ENCODE measurements at regions not wholly inside any gene's neighbourhood (a gene's known extent, or its start where the extent isn't known, plus 50 kb on each side); places are given as distances from the start of the nearest gene placed in this dataset.
"Not testable (repeated sequence)": the region's sequence is repeated elsewhere in the genome, so short reads cannot be mapped to it uniquely, and the experiment has no call there.

DNA sequence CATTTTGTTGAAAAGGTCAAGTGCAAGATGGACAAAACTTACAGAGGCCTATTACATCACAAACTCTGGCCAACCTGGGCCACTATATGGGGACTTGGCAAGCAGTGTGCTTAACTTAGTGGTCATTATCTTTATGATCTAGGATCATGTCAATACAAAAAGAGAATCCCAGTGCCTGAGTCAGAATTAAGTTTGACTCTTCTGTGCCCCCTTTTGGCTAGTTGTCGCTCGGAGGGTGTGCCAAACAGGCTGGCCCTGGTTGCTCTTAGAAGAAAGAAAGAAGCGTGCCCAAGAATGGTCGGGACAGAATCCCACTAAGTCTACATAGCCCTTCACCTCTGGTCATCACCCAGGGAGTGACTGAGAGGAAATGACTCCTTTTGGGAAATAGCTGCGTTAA is 100.1 kb downstream of the EIF4E start:
- no peaks in the 10 kb centered on the region for H3K27me3 ChIP-seq (ENCODE audit: insufficient read depth, poor library complexity, severe bottlenecking)
- H3K4me3 ChIP-seq (ENCODE audit: severe bottlenecking): no peak overlapping the region
- no peaks in the 10 kb centered on the region for H3K36me3 ChIP-seq (ENCODE audit: low read depth)
- no peak; the same call in 2 of the 3 replicates for ATAC-seq (ENCODE audit: low read depth)
- no peak for DNase-seq (ENCODE audit: low spot score)
- TF ChIP-seq CTCF (IDR thresholded peaks at IDR 0.05; ENCODE audit: poor library complexity, severe bottlenecking): peak; percentile 31
- H3K27ac ChIP-seq (ENCODE audit: poor library complexity, severe bottlenecking): no peak overlapping the region
- H3K4me1 ChIP-seq (ENCODE audit: insufficient read depth, poor library complexity, severe bottlenecking): no peaks in the 10 kb centered on the region
- no peaks in the 10 kb centered on the region for H3K9me3 ChIP-seq (ENCODE audit: severe bottlenecking)

GRCh38 chr4:98827661-98828060 is 101.3 kb downstream of the EIF4E start:
- H3K4me3 ChIP-seq (ENCODE audit: severe bottlenecking): no peak overlapping the region
- DNase-seq (ENCODE audit: low spot score) (no peak), ATAC-seq (ENCODE audit: low read depth) (no peak)
- H3K4me1 ChIP-seq (ENCODE audit: insufficient read depth, poor library complexity, severe bottlenecking): no peaks in the 10 kb centered on the region
- no peaks in the 10 kb centered on the region for H3K36me3 ChIP-seq (ENCODE audit: low read depth)
- no peaks in the 10 kb centered on the region for H3K27me3 ChIP-seq (ENCODE audit: insufficient read depth, poor library complexity, severe bottlenecking)
- no peak overlapping the region for H3K27ac ChIP-seq (ENCODE audit: poor library complexity, severe bottlenecking)
- H3K9me3 ChIP-seq (ENCODE audit: severe bottlenecking): no peaks in the 10 kb centered on the region
- TF ChIP-seq CTCF (IDR thresholded peaks at IDR 0.05; ENCODE audit: poor library complexity, severe bottlenecking): no peak

DNA sequence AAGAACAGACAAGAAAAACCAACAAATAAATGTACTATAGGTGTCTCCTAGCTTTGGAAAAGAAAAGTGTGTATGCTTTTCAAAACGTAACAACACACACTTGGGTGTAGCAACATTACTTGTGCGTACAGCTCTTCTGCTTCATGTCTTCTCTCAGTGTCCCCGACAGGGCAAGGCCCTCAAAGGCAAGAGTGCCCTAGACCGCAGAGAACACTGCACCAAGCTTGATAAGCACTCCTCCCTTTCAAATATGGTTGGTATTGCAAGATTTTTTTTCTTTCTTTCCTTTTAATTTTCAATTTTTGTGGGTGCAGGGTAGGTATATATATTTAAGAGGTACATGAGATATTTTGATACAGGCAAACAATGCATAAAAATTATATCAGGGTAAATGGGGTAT is 106.8 kb downstream of the EIF4E start:
- Histone ChIP-seq H3K4me1 (ENCODE audit: insufficient read depth, poor library complexity, severe bottlenecking) (no peaks in the 10 kb centered on the region), H3K9me3 (ENCODE audit: severe bottlenecking) (no peaks in the 10 kb centered on the region), H3K27ac (ENCODE audit: poor library complexity, severe bottlenecking) (no peak overlapping the region), H3K4me3 (ENCODE audit: severe bottlenecking) (no peak overlapping the region), H3K36me3 (ENCODE audit: low read depth) (no peaks in the 10 kb centered on the region), H3K27me3 (ENCODE audit: insufficient read depth, poor library complexity, severe bottlenecking) (no peaks in the 10 kb centered on the region)
- TF ChIP-seq CTCF (IDR thresholded peaks at IDR 0.05; ENCODE audit: poor library complexity, severe bottlenecking): no peak
- DNase-seq (ENCODE audit: low spot score) (no peak), ATAC-seq (ENCODE audit: low read depth) (no peak)

DNA sequence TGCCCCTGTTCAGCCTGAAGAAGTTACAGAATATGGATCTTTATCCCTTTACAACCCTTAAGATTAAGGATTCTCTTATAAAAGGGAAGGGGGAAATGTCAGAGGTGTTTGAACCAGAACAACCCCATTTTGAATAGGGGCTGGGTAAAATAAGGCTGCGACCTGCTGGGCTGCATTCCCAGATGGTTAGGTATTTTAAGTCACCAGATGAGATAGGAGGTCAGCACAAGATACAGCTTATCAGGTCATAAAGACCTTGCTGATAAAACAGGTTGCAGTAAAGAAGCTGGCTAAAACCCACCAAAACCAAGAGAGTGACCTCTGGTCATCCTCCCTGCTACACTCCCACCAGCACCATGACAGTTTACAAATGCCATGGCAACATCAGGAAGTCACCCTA is 110.8 kb downstream of the EIF4E start:
- not testable (repeated sequence) for ATAC-seq (ENCODE audit: low read depth); DNase-seq (ENCODE audit: low spot score); H3K4me1 ChIP-seq (ENCODE audit: insufficient read depth, poor library complexity, severe bottlenecking); H3K4me3 ChIP-seq (ENCODE audit: severe bottlenecking); H3K27me3 ChIP-seq (ENCODE audit: insufficient read depth, poor library complexity, severe bottlenecking); H3K36me3 ChIP-seq (ENCODE audit: low read depth); H3K27ac ChIP-seq (ENCODE audit: poor library complexity, severe bottlenecking); H3K9me3 ChIP-seq (ENCODE audit: severe bottlenecking)

GRCh38 chr4:98816816-98817215 is 112.1 kb downstream of the EIF4E start:
- DNase-seq (ENCODE audit: low spot score) (no peak), ATAC-seq (ENCODE audit: low read depth) (no peak)
- no peak overlapping the region for H3K4me3 ChIP-seq (ENCODE audit: severe bottlenecking)
- H3K27me3 ChIP-seq (ENCODE audit: insufficient read depth, poor library complexity, severe bottlenecking): no peaks in the 10 kb centered on the region
- H3K27ac ChIP-seq (ENCODE audit: poor library complexity, severe bottlenecking): no peak overlapping the region
- no peaks in the 10 kb centered on the region for H3K4me1 ChIP-seq (ENCODE audit: insufficient read depth, poor library complexity, severe bottlenecking)
- H3K36me3 ChIP-seq (ENCODE audit: low read depth): no peaks in the 10 kb centered on the region
- H3K9me3 ChIP-seq (ENCODE audit: severe bottlenecking): no peaks in the 10 kb centered on the region
- TF ChIP-seq CTCF (IDR thresholded peaks at IDR 0.05; ENCODE audit: poor library complexity, severe bottlenecking): no peak
